ENCODE measurements at regions not wholly inside any gene's neighbourhood (a gene's known extent, or its start where the extent isn't known, plus 50 kb on each side); places are given as distances from the start of the nearest gene placed in this dataset.

- TF ChIP-seq CTCF (IDR thresholded peaks at IDR 0.05) (no peak), POLR2A (IDR thresholded peaks at IDR 0.05) (no peak)
These were observed 335.0 kb upstream of the SLC7A11 start for GRCh38 chr4:138577145-138577544.

All from uterus (tissue), 2 donors.